IMR-90 (cell line): ENCODE measurements at regions not wholly inside any gene's neighbourhood (a gene's known extent, or its start where the extent isn't known, plus 50 kb on each side); places are given as distances from the start of the nearest gene placed in this dataset.

Source experiments
- ATAC-seq: fragments of 200-7000 bp; cut with Tn5 transposase; 2 replicates; pipeline ENCODE4 v1.9.1; 2020; ENCODE audit warnings: low read depth, mild to moderate bottlenecking, moderate library complexity
- BruUV-seq: library from RNA; stranded (reverse); fragments of 400-500 nt; replicated peaks from 2 replicates; lab custom pipeline; 2021; lab: Mats Ljungman, UMichigan
- CTCF ChIA-PET: fragments of 300-600 bp; formaldehyde crosslinking; extraction: SDS; loops from one replicate; lab custom pipeline; 2021; ENCODE audit warnings: antibody characterized with exemption; lab: Yijun Ruan, JAX
- POLR2A ChIA-PET: fragments of 300-600 bp; sonication (Branson Sonifier 250); formaldehyde crosslinking; loops from one replicate; lab custom pipeline; 2022; ENCODE audit warnings: antibody characterized with exemption; ENCODE audit not compliant: unreplicated experiment; lab: Charles Lee
- DNase-seq: peaks from one replicate; pipeline ENCODE4 v3.0.0; 2013
- H2AFZ ChIP-seq: replicated peaks from 2 replicates; pipeline ENCODE3; 2013; ENCODE audit warnings: low read length, mild to moderate bottlenecking; ENCODE audit not compliant: poor library complexity
- H2AK5ac ChIP-seq: 2 replicates; pipeline ENCODE4 v1.6.1; 2013; ENCODE audit warnings: low read depth, low read length, inconsistent platforms
- H2AK9ac ChIP-seq: replicated peaks from 2 replicates; pipeline ENCODE3; 2013; ENCODE audit warnings: mild to moderate bottlenecking, low read depth, low read length, moderate library complexity; ENCODE audit not compliant: poor library complexity
- H2BK120ac ChIP-seq: 2 replicates; pipeline ENCODE4 v1.6.1; 2013; ENCODE audit warnings: low read depth, low read length, inconsistent platforms
- H2BK15ac ChIP-seq: 3 replicates; pipeline ENCODE4 v1.6.1; 2013; ENCODE audit warnings: low read depth, low read length, inconsistent platforms
- H2BK20ac ChIP-seq: 2 replicates; pipeline ENCODE4 v1.6.1; 2013; ENCODE audit warnings: low read depth, mild to moderate bottlenecking, inconsistent platforms, low read length, moderate library complexity
- H2BK5ac ChIP-seq: 2 replicates; pipeline ENCODE4 v1.6.1; 2013; ENCODE audit warnings: mild to moderate bottlenecking, low read depth, low read length, inconsistent platforms; ENCODE audit not compliant: poor library complexity, severe bottlenecking
- H3K14ac ChIP-seq: replicated peaks from 2 replicates; pipeline ENCODE4 v1.6.1; 2013; ENCODE audit warnings: low read depth, low read length, inconsistent platforms
- H3K18ac ChIP-seq: 2 replicates; pipeline ENCODE4 v1.6.1; 2013; ENCODE audit warnings: low read depth, low read length, control low read depth
- H3K23ac ChIP-seq: 2 replicates; pipeline ENCODE4 v1.6.1; 2013; ENCODE audit warnings: low read depth, low read length, inconsistent platforms
- H3K27ac ChIP-seq: 2 replicates; pipeline ENCODE4 v1.5.1; 2013; ENCODE audit warnings: mild to moderate bottlenecking, control low read depth, low read length; ENCODE audit not compliant: insufficient read depth
- H3K27me3 ChIP-seq: 2 replicates; pipeline ENCODE4 v1.6.1; 2013; ENCODE audit warnings: low read length; ENCODE audit not compliant: control insufficient read depth, insufficient read depth
- H3K36me3 ChIP-seq: 2 replicates; pipeline ENCODE4 v1.6.1; 2013; ENCODE audit warnings: low read length, mixed read lengths; ENCODE audit not compliant: control insufficient read depth, insufficient read depth
- H3K4ac ChIP-seq: 2 replicates; pipeline ENCODE4 v1.6.1; 2013; ENCODE audit warnings: low read depth, low read length, inconsistent platforms
- H3K4me1 ChIP-seq: 2 replicates; pipeline ENCODE4 v1.6.1; 2013; ENCODE audit warnings: low read length, mixed read lengths; ENCODE audit not compliant: control insufficient read depth, insufficient read depth
- H3K4me2 ChIP-seq: 2 replicates; pipeline ENCODE4 v1.6.1; 2013; ENCODE audit warnings: low read depth, mild to moderate bottlenecking, control low read depth, low read length, moderate library complexity
- H3K4me3 ChIP-seq: 2 replicates; pipeline ENCODE4 v1.5.1; 2013; ENCODE audit warnings: low read depth, mild to moderate bottlenecking, control low read depth, low read length, moderate library complexity; ENCODE audit not compliant: insufficient read depth
- H3K56ac ChIP-seq: 2 replicates; pipeline ENCODE4 v1.6.1; 2013; ENCODE audit warnings: low read length, inconsistent platforms; ENCODE audit not compliant: insufficient read depth; ENCODE audit errors: extremely low read depth
- H3K79me1 ChIP-seq, 2 experiments: 2 replicates each; pipeline ENCODE4 v1.6.1; 2013; ENCODE audit warnings: low read length in 2 of 2, inconsistent platforms in 1 of 2, low read depth in 1 of 2
- H3K9ac ChIP-seq: 2 replicates; pipeline ENCODE4 v1.6.1; 2013; ENCODE audit warnings: low read depth, low read length, control low read depth
- H3K9me1 ChIP-seq: 2 replicates; pipeline ENCODE4 v1.6.1; 2013; ENCODE audit warnings: low read length, inconsistent platforms; ENCODE audit not compliant: insufficient read depth
- H3K9me3 ChIP-seq: 2 replicates; pipeline ENCODE4 v1.6.1; 2013; ENCODE audit warnings: low read length; ENCODE audit not compliant: control insufficient read depth, insufficient read depth
- H4K20me1 ChIP-seq: 2 replicates; pipeline ENCODE4 v1.6.1; 2013; ENCODE audit warnings: low read length, inconsistent platforms; ENCODE audit not compliant: insufficient read depth
- H4K5ac ChIP-seq: 2 replicates; pipeline ENCODE4 v1.6.1; 2013; ENCODE audit warnings: mild to moderate bottlenecking, low read depth, low read length, control low read depth
- H4K8ac ChIP-seq, 2 experiments: 2 replicates each; pipeline ENCODE4 v1.6.1; 2013; ENCODE audit warnings: low read depth in 2 of 2, low read length in 2 of 2, control low read depth in 1 of 2, inconsistent platforms in 1 of 2
- H4K91ac ChIP-seq: 2 replicates; pipeline ENCODE4 v1.6.1; 2013; ENCODE audit warnings: low read depth, low read length, inconsistent platforms; ENCODE audit not compliant: insufficient read depth
- BHLHE40 ChIP-seq: fragments of 150-350 bp; IDR thresholded peaks from 2 replicates; pipeline ENCODE4 v1.6.1; 2016; ENCODE audit warnings: mild to moderate bottlenecking, low read depth, low read length
- CTCF ChIP-seq: conservative IDR thresholded peaks from 2 replicates; pipeline ENCODE4 v1.5.1; 2012; ENCODE audit warnings: mild to moderate bottlenecking, low read depth, low read length, improper control_type of control experiment
- dilution Hi-C: fragments of 300-500 bp; cut with HindIII; formaldehyde crosslinking; loops from one replicate; pipeline ENCODE4 v1.14.3; 2018; ENCODE audit warnings: low sequenced_read_pairs; ENCODE audit not compliant: unreplicated experiment
- in situ Hi-C: fragments of 300-500 bp; cut with MboI; formaldehyde crosslinking; loops from 3 replicates; pipeline ENCODE4 v1.14.3; 2019; ENCODE audit warnings: low sequenced_read_pairs, inconsistent platforms, mixed read lengths
- intact Hi-C: fragments of 100-400 bp; cut with micrococcal nuclease; formaldehyde crosslinking; loops from 2 replicates; pipeline ENCODE4 v1.10.0; 2022

- ATAC-seq (no peak), DNase-seq (no peak)
- Histone ChIP-seq H3K4ac (no peak overlapping the region), H4K5ac (no peak overlapping the region), H2BK5ac (no peak overlapping the region), H3K4me3 (no peak overlapping the region), H2AK5ac (no peak overlapping the region), H2BK20ac (no peak overlapping the region), H3K9me3 (no peaks in the 10 kb centered on the region), H3K18ac (no peak overlapping the region), H3K9ac (no peak overlapping the region), H2AFZ (no peak overlapping the region), H2BK15ac (no peak overlapping the region), H3K79me1 (no peaks in the 10 kb centered on the region), H3K27ac (no peak overlapping the region), H4K91ac (no peak overlapping the region), H3K36me3 (no peaks in the 10 kb centered on the region), H4K20me1 (no peaks in the 10 kb centered on the region), H3K14ac (no peak overlapping the region), H3K9me1 (no peaks in the 10 kb centered on the region), H3K56ac (no peak overlapping the region), H3K4me1 (no peaks in the 10 kb centered on the region), H2AK9ac (no peak overlapping the region), H3K23ac (no peak overlapping the region), H3K27me3 (peaks cover 3% of the 10 kb centered on the region), H2BK120ac (no peak overlapping the region), H4K8ac (no peak overlapping the region), H3K4me2 (no peak overlapping the region)
- dilution Hi-C loops (no loop called here), intact Hi-C loops (no loop called here), in situ Hi-C loops (no loop called here)
- ChIA-PET CTCF (no interaction called here), POLR2A (no interaction called here)
- BruUV-seq: no TSS peak
- no peak for TF ChIP-seq CTCF
- TF ChIP-seq BHLHE40: no peak
These were observed 82.7 kb downstream of the ANXA5 start for GRCh38 chr4:121614101-121614500.
